GM23248 (cell line): ENCODE measurements at regions not wholly inside any gene's neighbourhood (a gene's known extent, or its start where the extent isn't known, plus 50 kb on each side); places are given as distances from the start of the nearest gene placed in this dataset.
A peak's percentile ranks its signal among the peaks of the same experiment; 100 is the strongest.

Experiments
- DNase-seq: peaks from one replicate; pipeline ENCODE4 v3.0.0-alpha.2; 2015
- H2AFZ ChIP-seq: fragments of 200-600 bp; sonication (generic); 2 replicates; pipeline ENCODE4 v1.6.1; 2016; ENCODE audit warnings: antibody characterized with exemption
- H3F3A ChIP-seq: fragments of 200-600 bp; sonication (generic); 2 replicates; pipeline ENCODE4 v1.6.1; 2016; ENCODE audit warnings: mild to moderate bottlenecking, antibody characterized with exemption, mixed run types; ENCODE audit not compliant: insufficient read depth
- H3K27ac ChIP-seq: fragments of 200-600 bp; sonication (generic); 2 replicates; pipeline ENCODE4 v1.5.1; 2016; ENCODE audit warnings: mild to moderate bottlenecking
- H3K27me3 ChIP-seq: fragments of 200-600 bp; sonication (generic); replicated peaks from 2 replicates; pipeline ENCODE4 v1.6.1; 2016; ENCODE audit warnings: mild to moderate bottlenecking; ENCODE audit not compliant: insufficient read depth
- H3K36me3 ChIP-seq: fragments of 200-600 bp; sonication (generic); 2 replicates; pipeline ENCODE4 v1.6.1; 2016; ENCODE audit warnings: low read depth, mild to moderate bottlenecking
- H3K4me1 ChIP-seq: fragments of 200-600 bp; sonication (generic); 2 replicates; pipeline ENCODE4 v1.6.1; 2016; ENCODE audit warnings: mild to moderate bottlenecking; ENCODE audit not compliant: insufficient read depth
- H3K4me2 ChIP-seq: fragments of 200-600 bp; sonication (generic); one replicate; pipeline ENCODE4 v1.6.1; 2016; ENCODE audit warnings: mild to moderate bottlenecking; ENCODE audit not compliant: unreplicated experiment
- H3K4me3 ChIP-seq: fragments of 200-600 bp; sonication (generic); 2 replicates; pipeline ENCODE4 v1.5.1; 2016; ENCODE audit warnings: mild to moderate bottlenecking
- H3K79me2 ChIP-seq: fragments of 200-600 bp; sonication (generic); 2 replicates; pipeline ENCODE4 v1.6.1; 2016; ENCODE audit warnings: mild to moderate bottlenecking; ENCODE audit not compliant: insufficient read depth
- H3K9ac ChIP-seq: fragments of 200-600 bp; sonication (generic); 2 replicates; pipeline ENCODE4 v1.6.1; 2016; ENCODE audit warnings: mild to moderate bottlenecking
- H3K9me2 ChIP-seq: fragments of 200-600 bp; sonication (generic); 2 replicates; pipeline ENCODE4 v1.6.1; 2016; ENCODE audit warnings: mixed run types, mild to moderate bottlenecking, moderate library complexity; ENCODE audit not compliant: insufficient read depth
- H3K9me3 ChIP-seq: fragments of 200-600 bp; sonication (generic); one replicate; pipeline ENCODE4 v1.6.1; 2017; ENCODE audit warnings: low read depth
- H4K20me1 ChIP-seq: fragments of 200-600 bp; sonication (generic); 2 replicates; pipeline ENCODE4 v1.6.0; 2016; ENCODE audit not compliant: insufficient read depth
- EZH2 ChIP-seq: fragments of 200-600 bp; sonication (generic); IDR thresholded peaks from 2 replicates; pipeline ENCODE4 v1.6.1; 2018; ENCODE audit warnings: antibody characterized with exemption, mild to moderate bottlenecking; ENCODE audit not compliant: insufficient read depth, poor library complexity, severe bottlenecking
- EZH2phosphoT487 ChIP-seq: fragments of 200-600 bp; sonication (generic); IDR thresholded peaks from 2 replicates; pipeline ENCODE4 v1.6.1; 2018; ENCODE audit warnings: antibody characterized with exemption, moderate library complexity, mild to moderate bottlenecking, low read depth; ENCODE audit not compliant: insufficient read depth
- WGBS, 2 experiments: methylation state at CpG; one replicate each; pipeline ENCODE4 v1.1.6; 2015 to 2017; ENCODE audit warnings: low lambda C conversion rate in 2 of 2, low coverage in 1 of 2; ENCODE audit errors: missing lambda C conversion rate in 2 of 2; 5-methylcytosine and 5-hydroxymethylcytosine counted together
- in situ Hi-C: fragments of 300-500 bp; cut with MboI; formaldehyde crosslinking; loops from 2 replicates; pipeline ENCODE4 v1.15.0; 2020

DNA sequence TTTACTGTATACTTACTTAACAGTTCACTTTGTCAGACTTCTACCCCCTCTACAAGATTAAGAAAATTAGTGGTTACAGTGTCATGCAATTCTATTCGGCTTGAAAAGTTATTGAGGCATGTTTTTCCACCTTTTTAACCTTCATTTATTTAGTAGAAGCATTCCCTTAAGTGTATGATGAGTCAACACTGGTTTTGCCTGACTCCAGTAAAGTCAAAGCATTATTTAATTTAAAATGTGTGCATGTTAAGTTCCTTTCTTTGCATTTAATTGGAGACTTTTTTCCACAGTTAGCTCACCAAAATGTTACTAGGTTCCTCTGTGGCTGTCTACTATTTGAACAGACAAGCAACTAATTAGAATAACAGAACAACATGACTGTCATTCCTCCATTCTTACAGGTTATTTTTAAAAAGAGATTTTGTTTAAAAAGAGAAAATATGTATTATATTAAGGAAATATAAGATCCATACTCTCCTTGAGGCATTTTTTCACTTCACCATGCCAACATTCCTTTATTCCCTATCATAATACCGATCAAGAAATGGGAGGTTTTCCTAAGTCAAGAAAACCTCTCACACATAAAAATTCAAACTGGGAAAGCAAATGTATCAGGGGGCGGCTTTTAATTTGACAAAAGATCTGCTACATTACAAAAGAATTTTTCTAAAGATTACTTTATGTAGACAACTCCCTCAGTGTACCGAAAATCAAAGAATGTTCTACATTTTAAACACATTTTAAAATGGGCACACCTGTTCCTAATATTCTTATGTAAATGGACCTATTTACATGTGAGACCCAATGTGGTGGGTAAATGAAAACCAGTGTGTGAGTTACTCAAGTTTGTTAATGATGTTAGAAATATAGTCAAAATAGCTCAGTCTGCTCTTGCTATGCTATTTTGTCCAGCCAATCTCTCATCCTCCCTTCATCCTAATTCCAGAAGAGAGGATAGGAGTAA, 361.2 kb downstream of the UTRN start:
- H3K9ac ChIP-seq: no peak overlapping the region
- H3K4me1 ChIP-seq: peaks cover 11% of the 10 kb centered on the region
- WGBS, 2 experiments: 68 to 74% methylated on average over 4 of the region's 4 CpGs
- H3K27me3 ChIP-seq: no peaks in the 10 kb centered on the region
- in situ Hi-C loops: no loop called here
- H4K20me1 ChIP-seq: no peaks in the 10 kb centered on the region
- no peaks in the 10 kb centered on the region for H3K36me3 ChIP-seq
- no peaks in the 10 kb centered on the region for H3K9me3 ChIP-seq
- no peak overlapping the region for H3K27ac ChIP-seq
- H3F3A ChIP-seq: no peaks in the 10 kb centered on the region
- no peak overlapping the region for H3K4me2 ChIP-seq
- H3K79me2 ChIP-seq: peaks cover 12% of the 10 kb centered on the region
- no peak for TF ChIP-seq EZH2phosphoT487
- TF ChIP-seq EZH2: no peak
- DNase-seq: peak; percentile 32
- no peak overlapping the region for H3K4me3 ChIP-seq
- no peaks in the 10 kb centered on the region for H3K9me2 ChIP-seq
- no peak overlapping the region for H2AFZ ChIP-seq

DNA sequence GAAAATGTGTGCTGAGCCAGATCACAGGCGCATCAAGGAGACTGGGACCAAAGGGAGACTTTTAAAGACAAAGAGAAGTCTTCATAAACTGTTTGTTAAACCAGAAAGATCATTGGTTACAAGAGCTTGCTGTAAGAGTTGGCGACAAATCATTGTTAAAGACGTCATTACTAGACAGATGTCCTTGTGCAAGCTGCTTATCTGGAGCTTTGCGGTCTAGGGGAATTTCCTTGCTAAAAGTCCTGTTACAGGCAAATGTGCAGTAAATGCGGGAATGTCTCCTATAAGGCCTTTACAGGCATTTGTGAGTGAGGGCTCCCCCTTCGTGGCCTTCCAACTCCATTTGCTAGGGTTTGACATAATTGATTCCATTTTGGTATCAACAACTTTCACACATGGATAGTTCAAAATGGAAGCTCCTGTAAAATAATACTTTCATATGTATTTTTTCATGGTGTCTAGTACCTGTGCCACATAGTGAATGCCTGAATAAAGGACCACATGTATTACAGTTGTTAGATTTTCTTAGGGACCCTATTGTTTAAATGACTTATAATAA, 362.4 kb downstream of the UTRN start:
- H3K36me3 ChIP-seq: no peaks in the 10 kb centered on the region
- no peak overlapping the region for H3K4me2 ChIP-seq
- no peaks in the 10 kb centered on the region for H3K9me2 ChIP-seq
- no peak for DNase-seq
- H3K27me3 ChIP-seq: no peaks in the 10 kb centered on the region
- peaks cover 6% of the 10 kb centered on the region; the same call in 1 of the 2 replicates for H3K79me2 ChIP-seq
- H3K4me3 ChIP-seq: no peak overlapping the region
- no peaks in the 10 kb centered on the region for H3F3A ChIP-seq
- WGBS, 2 experiments: 82 to 88% methylated on average over 6 of the region's 6 CpGs
- peaks cover 11% of the 10 kb centered on the region for H3K4me1 ChIP-seq
- no peaks in the 10 kb centered on the region for H4K20me1 ChIP-seq
- no peak overlapping the region for H3K9ac ChIP-seq
- H3K9me3 ChIP-seq: no peaks in the 10 kb centered on the region
- no peak for TF ChIP-seq EZH2phosphoT487
- TF ChIP-seq EZH2: no peak
- no peak overlapping the region for H2AFZ ChIP-seq
- in situ Hi-C loops: no loop called here
- no peak overlapping the region for H3K27ac ChIP-seq

DNA sequence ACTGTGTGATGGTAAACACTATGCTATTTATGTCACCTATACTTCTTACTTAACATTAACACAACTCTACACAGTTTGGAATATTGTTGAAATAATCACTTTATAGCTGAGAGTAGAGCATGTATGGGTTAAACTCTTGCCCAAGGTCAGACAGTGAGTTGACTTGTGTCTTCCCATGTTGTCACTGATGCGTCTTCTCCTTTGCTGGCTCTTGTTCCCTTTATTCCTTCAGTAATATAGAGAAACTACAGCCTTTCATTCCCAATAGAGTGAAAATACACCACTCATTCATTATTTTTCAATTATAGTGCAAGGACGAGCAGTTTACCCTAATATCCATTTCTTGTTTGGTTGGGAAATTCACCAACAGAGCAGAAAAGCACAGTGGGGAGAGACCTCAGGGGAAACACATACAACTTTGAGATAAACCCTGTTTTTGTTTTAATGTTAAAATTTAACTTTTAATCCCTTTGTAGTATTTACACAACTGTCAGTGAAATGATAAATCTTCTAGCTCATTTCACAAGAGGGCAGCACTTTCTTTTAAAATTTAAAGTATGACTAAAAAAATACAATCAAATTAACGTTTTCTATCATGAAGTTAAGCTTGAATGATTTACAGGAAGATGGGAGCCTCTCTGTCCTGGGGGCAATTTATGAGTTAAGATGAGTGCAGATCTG, 363.0 kb downstream of the UTRN start:
- 55 to 59% methylated on average over 3 of the region's 3 CpGs for WGBS, 2 experiments
- no peaks in the 10 kb centered on the region for H4K20me1 ChIP-seq
- in situ Hi-C loops: no loop called here
- TF ChIP-seq EZH2: no peak
- TF ChIP-seq EZH2phosphoT487: no peak
- H3K27me3 ChIP-seq: no peaks in the 10 kb centered on the region
- H2AFZ ChIP-seq: no peak overlapping the region
- no peak overlapping the region for H3K27ac ChIP-seq
- H3K79me2 ChIP-seq: no peaks in the 10 kb centered on the region
- H3K9me2 ChIP-seq: no peaks in the 10 kb centered on the region
- no peak overlapping the region for H3K9ac ChIP-seq
- H3K4me3 ChIP-seq: no peak overlapping the region
- no peak overlapping the region for H3K4me2 ChIP-seq
- H3K4me1 ChIP-seq: peaks cover 11% of the 10 kb centered on the region
- H3K36me3 ChIP-seq: no peaks in the 10 kb centered on the region
- H3K9me3 ChIP-seq: no peaks in the 10 kb centered on the region
- no peak for DNase-seq
- no peaks in the 10 kb centered on the region for H3F3A ChIP-seq

DNA sequence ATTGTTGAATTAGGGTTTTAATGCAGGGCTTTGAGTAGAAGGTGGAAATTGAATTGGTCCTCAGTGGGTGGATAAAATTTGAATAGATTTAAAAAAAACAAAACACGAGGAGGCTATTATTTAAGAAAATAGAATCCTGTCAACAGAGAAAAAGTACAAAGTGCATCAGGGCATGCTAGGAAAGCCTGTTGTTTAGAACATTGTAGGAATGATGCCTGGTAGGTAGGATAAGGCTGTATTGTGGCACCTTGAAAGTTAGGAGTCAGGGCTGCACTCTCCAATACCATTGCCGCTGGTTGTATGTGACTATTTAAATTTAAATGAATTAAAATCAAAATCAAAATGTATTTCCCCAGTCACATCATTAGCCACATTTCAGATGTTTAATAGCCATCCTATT, 363.9 kb downstream of the UTRN start:
- H2AFZ ChIP-seq: no peak overlapping the region
- H3K36me3 ChIP-seq: no peaks in the 10 kb centered on the region
- no peaks in the 10 kb centered on the region for H3K79me2 ChIP-seq
- TF ChIP-seq EZH2 (no peak), EZH2phosphoT487 (no peak)
- H3K4me2 ChIP-seq: no peak overlapping the region
- H4K20me1 ChIP-seq: no peaks in the 10 kb centered on the region
- no peaks in the 10 kb centered on the region for H3K9me2 ChIP-seq
- in situ Hi-C loops: no loop called here
- no peak overlapping the region for H3K9ac ChIP-seq
- no peaks in the 10 kb centered on the region for H3F3A ChIP-seq
- peaks cover 11% of the 10 kb centered on the region for H3K4me1 ChIP-seq
- no peak for DNase-seq
- 97 to 100% methylated on average over 2 of the region's 2 CpGs for WGBS, 2 experiments
- H3K27ac ChIP-seq: no peak overlapping the region
- no peaks in the 10 kb centered on the region for H3K9me3 ChIP-seq
- no peak overlapping the region for H3K4me3 ChIP-seq
- H3K27me3 ChIP-seq: no peaks in the 10 kb centered on the region
